ENCODE measurements at regions not wholly inside any gene's neighbourhood (a gene's known extent, or its start where the extent isn't known, plus 50 kb on each side); places are given as distances from the start of the nearest gene placed in this dataset.

DNA sequence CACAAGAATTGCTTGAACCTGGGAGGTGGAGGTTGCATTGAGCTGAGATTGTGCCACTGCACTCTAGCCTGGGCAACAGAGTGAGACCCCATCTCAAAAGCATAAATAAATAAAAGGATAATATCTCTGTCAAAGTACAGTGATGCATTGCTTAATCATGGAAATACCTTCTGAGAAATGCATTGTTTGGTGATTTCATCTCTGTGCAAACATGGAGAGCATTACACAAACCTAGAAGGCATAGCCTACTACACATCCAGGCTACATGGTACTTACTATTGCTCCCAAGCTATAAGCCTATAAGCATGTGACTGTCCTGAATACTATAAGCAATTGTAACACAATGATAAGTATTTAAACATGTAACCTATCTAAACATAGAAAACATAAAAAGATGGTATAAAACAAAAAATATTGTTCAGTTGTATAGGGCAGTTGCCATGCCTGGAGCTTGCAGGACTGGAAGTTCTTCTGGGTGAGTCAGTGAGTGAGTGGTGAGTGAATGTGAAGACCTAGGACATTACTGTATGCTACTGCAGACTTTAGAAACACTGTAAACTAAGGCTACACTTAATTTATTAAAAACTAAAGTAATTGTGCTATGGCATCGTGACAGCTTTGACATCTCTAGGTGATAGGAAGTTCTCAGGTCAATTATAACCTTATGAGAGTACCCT is 93.6 kb upstream of the SNRPN start:
- Histone ChIP-seq H3K36me3 (ENCODE audit: low read depth) (no peaks in the 10 kb centered on the region), H3K9me3 (ENCODE audit: insufficient read depth, low read depth) (no peaks in the 10 kb centered on the region), H3F3A (ENCODE audit: insufficient read depth, low read depth) (no peaks in the 10 kb centered on the region), H3K79me2 (ENCODE audit: low read depth) (no peaks in the 10 kb centered on the region), H3K4me3 (no peak overlapping the region), H3K4me2 (no peak overlapping the region), H3K9me2 (ENCODE audit: insufficient read depth) (no peaks in the 10 kb centered on the region), H4K20me1 (ENCODE audit: insufficient read depth) (no peaks in the 10 kb centered on the region), H3K27ac (no peak overlapping the region), H3K4me1 (replicated peaks; ENCODE audit: insufficient read depth) (no peaks in the 10 kb centered on the region), H3K27me3 (ENCODE audit: insufficient read depth, low read depth) (no peaks in the 10 kb centered on the region), H2AFZ (no peak overlapping the region)
- no TSS peak for BruUV-seq (replicated peaks)
- ChIA-PET POLR2A (ENCODE audit: unreplicated experiment) (no interaction called here), CTCF (no interaction called here)
- intact Hi-C loops (cut with micrococcal nuclease; ENCODE audit: unreplicated experiment), result no loop called here
- TF ChIP-seq, protein P1, sequence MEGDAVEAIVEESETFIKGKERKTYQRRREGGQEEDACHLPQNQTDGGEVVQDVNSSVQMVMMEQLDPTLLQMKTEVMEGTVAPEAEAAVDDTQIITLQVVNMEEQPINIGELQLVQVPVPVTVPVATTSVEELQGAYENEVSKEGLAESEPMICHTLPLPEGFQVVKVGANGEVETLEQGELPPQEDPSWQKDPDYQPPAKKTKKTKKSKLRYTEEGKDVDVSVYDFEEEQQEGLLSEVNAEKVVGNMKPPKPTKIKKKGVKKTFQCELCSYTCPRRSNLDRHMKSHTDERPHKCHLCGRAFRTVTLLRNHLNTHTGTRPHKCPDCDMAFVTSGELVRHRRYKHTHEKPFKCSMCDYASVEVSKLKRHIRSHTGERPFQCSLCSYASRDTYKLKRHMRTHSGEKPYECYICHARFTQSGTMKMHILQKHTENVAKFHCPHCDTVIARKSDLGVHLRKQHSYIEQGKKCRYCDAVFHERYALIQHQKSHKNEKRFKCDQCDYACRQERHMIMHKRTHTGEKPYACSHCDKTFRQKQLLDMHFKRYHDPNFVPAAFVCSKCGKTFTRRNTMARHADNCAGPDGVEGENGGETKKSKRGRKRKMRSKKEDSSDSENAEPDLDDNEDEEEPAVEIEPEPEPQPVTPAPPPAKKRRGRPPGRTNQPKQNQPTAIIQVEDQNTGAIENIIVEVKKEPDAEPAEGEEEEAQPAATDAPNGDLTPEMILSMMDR (conservative IDR thresholded peaks at IDR 0.05), result no peak
- no peak for TF ChIP-seq EZH2 (IDR thresholded peaks at IDR 0.05; ENCODE audit: low read depth)
- DNase-seq, result no peak

DNA sequence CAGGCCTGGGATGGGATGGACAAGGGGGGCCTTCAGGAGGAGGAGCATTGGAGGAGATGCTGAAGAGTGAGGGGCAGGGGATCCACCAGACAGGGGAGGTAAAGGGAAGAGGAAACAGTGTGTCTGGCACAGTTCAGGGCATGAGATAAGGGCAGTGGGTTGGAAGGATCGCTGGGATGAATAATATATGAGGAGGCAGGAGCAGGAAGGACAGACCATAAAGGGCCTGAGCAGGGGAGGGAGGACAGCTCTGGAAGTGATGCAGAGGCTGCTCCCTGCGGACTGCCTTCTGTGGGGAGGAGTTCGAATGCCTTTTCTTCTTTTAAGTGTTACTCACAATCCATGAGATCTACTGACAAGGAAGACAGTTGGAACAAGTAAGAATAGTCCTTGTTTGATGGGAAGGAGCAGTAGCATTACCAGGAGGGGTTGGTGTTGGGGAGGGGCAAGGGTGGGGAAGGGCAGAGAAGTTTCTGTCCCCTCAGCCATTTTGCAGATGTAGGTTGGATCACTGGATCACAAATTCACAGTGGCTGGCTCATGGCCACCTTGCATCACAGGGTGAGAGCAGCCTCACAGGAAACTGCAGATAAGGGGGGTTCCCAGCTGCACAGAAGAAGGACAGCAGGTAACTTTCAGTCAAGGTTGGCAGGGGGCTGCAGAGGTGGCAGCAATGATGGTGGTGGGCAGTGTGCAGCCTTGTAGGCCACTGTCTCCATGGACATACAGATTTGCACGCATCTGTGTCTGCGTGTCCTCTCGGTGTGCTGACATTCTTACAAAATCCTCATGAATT is 91.9 kb upstream of the SNRPN start:
- Histone ChIP-seq H4K20me1 (ENCODE audit: insufficient read depth) (no peaks in the 10 kb centered on the region), H3K36me3 (ENCODE audit: low read depth) (no peaks in the 10 kb centered on the region), H2AFZ (no peak overlapping the region), H3K79me2 (ENCODE audit: low read depth) (no peaks in the 10 kb centered on the region), H3K27me3 (ENCODE audit: insufficient read depth, low read depth) (no peaks in the 10 kb centered on the region), H3K4me3 (no peak overlapping the region), H3K4me1 (replicated peaks; ENCODE audit: insufficient read depth) (no peaks in the 10 kb centered on the region), H3K9me3 (ENCODE audit: insufficient read depth, low read depth) (no peaks in the 10 kb centered on the region), H3K4me2 (no peak overlapping the region), H3K9me2 (ENCODE audit: insufficient read depth) (no peaks in the 10 kb centered on the region), H3K27ac (no peak overlapping the region), H3F3A (ENCODE audit: insufficient read depth, low read depth) (no peaks in the 10 kb centered on the region)
- no peak for TF ChIP-seq EZH2 (IDR thresholded peaks at IDR 0.05; ENCODE audit: low read depth)
- TF ChIP-seq, protein P1 (conservative IDR thresholded peaks at IDR 0.05), result no peak
- DNase-seq, result no peak
- POLR2A ChIA-PET (ENCODE audit: unreplicated experiment), result no interaction called here
- BruUV-seq (replicated peaks), result no TSS peak
- intact Hi-C loops (cut with micrococcal nuclease; ENCODE audit: unreplicated experiment), result no loop called here
- CTCF ChIA-PET, result no interaction called here

DNA sequence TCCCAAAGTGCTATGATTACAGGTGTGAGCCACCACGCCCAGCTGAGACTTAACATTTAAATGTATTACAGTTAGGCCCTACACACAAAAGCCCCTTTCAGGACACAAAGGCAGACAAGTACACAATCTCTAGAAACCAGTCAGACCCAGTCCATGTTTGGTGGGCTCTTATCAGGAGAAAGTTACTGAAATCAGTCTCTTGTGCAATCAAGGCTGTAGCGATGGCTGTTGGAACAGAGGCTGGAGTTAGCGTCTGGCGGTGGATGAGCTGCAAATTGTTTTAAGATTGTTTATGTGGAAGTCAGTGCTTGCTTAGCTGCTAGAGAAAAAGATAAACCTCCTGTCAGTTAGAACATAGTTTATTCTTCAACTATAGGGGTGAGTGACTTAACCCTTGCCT is 89.5 kb upstream of the SNRPN start:
- Histone ChIP-seq H3K79me2 (ENCODE audit: low read depth) (no peaks in the 10 kb centered on the region), H4K20me1 (ENCODE audit: insufficient read depth) (no peaks in the 10 kb centered on the region), H3K36me3 (ENCODE audit: low read depth) (no peaks in the 10 kb centered on the region), H3K4me3 (no peak overlapping the region), H3K9me3 (ENCODE audit: insufficient read depth, low read depth) (no peaks in the 10 kb centered on the region), H3F3A (ENCODE audit: insufficient read depth, low read depth) (no peaks in the 10 kb centered on the region), H2AFZ (no peak overlapping the region), H3K9me2 (ENCODE audit: insufficient read depth) (no peaks in the 10 kb centered on the region), H3K4me1 (replicated peaks; ENCODE audit: insufficient read depth) (no peaks in the 10 kb centered on the region), H3K27me3 (ENCODE audit: insufficient read depth, low read depth) (no peaks in the 10 kb centered on the region), H3K4me2 (no peak overlapping the region), H3K27ac (no peak overlapping the region)
- no peak for DNase-seq
- intact Hi-C loops (cut with micrococcal nuclease; ENCODE audit: unreplicated experiment), result no loop called here
- TF ChIP-seq, protein P1 (conservative IDR thresholded peaks at IDR 0.05), result no peak
- no peak for TF ChIP-seq EZH2 (IDR thresholded peaks at IDR 0.05; ENCODE audit: low read depth)
- CTCF ChIA-PET, result no interaction called here
- POLR2A ChIA-PET (ENCODE audit: unreplicated experiment), result no interaction called here
- BruUV-seq (replicated peaks), result no TSS peak

Measured in PC-9 (cell line).